Activated naive CD4-positive, alpha-beta T cell treated with Interleukin-2 at 50 U/mL for 16 hours (primary cell): ENCODE measurements at regions not wholly inside any gene's neighbourhood (a gene's known extent, or its start where the extent isn't known, plus 50 kb on each side); places are given as distances from the start of the nearest gene placed in this dataset.

ENCODE experiments used
- DNase-seq: peaks from one replicate; pipeline ENCODE4 v3.0.0-alpha.2; 2020

DNA sequence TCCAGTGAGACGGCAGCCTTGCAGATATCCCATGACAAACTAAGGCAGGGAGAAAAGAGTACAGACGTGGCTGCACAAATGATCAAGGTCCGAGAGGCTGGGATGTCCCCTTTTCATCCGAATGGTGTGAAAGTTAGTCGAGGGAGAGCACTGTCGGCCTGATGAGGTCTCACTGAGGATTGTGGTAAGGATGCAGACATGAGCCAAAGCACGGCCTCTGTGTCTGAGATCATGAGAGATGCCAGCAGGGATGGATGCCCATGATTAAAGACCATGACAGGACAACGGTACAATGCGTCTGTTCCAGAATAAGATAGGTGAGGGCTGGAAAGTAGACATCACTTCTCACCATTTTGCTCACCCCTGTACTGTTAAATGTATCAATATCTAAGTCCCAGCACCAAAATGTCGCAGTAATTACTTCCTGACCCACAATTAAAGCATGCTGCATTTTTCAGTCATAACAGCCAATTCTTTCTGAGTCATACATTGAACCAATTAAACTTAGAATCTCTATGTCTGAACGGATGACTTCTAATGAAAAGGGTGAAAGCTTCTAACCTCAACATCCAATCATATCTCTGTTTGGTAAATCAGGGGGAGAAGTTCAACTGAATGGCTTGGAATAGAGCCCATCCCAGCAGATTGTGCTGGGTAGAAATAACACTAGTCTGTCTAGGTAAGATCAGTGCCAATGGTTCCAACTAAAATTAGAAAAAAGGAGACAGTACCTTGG, 249.6 kb upstream of the SOX5 start:
- no peak for DNase-seq

DNA sequence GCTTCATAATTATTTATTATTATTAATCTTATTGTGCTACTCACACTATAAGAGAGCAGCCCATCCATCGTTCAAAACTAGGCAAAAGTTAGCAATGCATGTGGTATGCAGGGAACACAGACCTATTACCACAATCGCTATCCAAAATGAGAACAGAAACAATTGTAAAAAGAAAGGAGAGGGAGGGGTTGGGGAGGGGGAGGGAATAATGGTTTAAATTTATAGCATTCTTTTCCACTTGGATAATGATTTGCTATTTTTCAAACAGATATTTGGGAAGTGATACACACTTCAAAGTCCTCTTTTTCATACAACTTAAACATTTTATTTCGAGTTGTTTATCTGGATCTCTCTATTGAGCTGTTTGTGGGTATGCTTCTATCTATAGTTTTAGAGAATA, 248.6 kb upstream of the SOX5 start:
- DNase-seq = no peak

DNA sequence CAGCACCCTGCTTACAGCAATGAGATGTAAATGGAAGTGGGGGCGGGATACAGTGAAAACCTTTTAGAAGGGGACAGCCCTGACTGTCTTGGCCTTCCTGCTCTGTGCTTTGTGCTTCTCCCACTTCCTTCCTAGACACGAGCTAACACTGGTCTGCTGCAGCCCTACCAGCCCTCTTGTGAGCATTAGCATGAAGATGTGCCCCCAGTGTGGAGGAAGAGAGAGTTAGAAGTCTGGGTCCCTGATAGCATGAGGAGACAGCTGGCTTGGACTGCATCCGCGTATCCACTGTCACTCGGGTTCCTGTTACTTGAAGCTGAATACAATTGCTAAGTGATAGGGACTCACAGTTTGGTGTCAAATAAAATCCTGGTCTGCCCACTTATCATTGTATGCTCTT, 248.1 kb upstream of the SOX5 start:
- DNase-seq = no peak

DNA sequence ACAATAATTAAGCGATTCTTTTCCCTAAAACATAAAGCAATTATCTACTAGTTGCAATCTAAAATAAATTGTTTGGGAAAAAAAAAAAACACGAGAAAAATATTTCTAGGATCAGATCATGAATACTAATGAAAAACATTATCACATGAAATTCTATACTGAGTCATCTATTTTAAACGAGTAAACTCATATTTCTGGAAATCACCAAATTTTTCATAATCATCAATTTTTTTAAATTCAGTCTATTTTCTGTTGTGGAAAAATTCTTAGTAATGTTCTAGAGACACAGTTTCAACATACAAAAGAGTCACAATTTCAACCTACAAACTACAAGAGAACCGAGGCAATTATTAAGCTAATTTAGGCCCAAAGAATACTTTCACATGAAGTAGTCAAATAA, 245.6 kb upstream of the SOX5 start:
- DNase-seq = no peak

DNA sequence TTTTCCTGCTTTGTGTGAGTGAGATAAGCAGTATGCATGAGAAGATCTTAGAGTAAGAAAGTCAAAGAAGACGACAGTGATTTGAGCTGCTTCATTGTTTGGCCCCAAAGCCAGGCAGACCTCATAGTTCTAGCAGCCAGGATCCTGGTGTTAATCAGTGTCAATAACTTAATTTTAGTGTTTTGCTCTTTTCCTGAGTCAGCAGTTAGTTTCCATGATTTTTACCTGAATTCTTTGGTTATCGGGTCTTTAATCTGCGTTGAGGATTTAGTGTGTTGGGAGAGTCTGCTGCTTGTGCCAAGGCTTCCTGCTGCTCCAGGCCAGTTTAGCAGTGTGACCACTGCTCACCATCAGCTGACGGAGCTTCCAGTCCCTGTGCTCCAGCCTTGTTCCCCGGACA, 241.6 kb upstream of the SOX5 start:
- no peak for DNase-seq

DNA sequence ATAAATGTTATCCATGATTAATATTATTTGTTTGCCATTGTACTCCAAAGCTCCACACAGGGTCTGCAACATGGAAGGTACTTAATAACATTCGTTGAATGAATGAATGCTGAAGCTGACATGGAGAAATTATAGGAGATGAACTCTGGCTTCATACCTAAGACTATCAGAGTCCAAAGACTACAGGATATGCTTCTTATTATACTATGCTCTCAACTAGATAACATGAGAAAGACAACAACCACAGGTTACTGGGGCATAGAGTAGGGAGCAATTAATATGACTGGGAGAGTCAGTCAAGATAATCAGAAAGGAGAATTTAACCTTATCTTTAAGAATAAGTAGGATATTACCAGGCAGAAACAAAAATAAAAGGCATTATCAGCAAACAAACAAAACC, 236.3 kb upstream of the SOX5 start:
- DNase-seq = no peak

DNA sequence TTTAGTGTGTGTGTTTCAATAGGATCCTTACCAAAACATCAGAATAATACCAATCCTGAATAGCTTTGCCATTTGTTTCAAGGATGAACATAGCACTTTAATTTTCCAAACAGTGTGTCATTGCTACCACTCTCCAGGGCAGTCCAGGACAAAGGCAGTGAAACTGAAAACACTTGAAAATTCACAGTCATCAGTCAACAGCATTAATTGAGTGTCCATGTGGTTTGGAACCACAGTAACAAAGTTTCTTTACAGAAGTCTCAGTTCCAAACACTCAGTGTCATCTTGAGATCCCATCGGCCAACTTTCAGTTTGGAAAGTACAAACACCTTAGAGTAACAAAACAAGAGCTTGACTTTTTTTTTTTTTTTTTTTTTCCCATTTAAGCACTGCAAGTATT, 228.4 kb upstream of the SOX5 start:
- DNase-seq = no peak

DNA sequence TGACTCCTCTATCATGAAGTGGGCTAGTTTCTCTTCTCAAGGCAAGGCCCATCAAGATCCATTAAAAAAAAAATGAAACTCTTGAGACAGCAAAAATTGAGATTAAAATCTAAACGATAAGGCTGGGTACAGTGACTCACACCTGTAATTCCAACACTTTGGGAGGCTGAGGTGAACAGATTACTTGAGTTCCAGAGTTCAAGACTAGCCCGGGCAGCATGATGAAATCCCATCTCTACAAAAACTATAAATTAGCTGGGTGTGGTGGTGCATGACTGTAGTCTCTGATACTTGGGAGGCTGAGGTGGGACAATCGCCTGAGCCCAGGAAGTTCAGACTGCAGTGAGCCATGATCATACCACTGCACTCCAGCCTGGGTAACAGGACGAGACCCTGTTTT, 226.5 kb upstream of the SOX5 start:
- DNase-seq = no peak

DNA sequence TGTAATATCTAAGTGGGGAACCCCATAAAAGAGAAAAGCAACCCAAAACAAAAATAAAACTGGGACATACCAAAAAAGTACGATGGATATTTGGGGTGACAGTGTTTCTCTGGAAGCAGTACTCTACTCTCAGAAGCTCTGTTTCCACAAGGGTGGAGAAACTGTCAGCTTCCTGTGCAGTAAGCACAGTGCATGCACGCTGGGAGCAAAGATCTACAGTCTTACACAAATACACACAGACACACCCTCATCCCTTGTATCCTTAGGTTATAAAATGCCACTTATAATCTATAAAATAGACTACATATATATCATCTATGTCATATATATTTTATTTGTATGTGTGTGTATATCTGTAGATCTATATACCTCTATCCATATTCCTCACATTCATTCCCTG, 225.8 kb upstream of the SOX5 start:
- no peak for DNase-seq

DNA sequence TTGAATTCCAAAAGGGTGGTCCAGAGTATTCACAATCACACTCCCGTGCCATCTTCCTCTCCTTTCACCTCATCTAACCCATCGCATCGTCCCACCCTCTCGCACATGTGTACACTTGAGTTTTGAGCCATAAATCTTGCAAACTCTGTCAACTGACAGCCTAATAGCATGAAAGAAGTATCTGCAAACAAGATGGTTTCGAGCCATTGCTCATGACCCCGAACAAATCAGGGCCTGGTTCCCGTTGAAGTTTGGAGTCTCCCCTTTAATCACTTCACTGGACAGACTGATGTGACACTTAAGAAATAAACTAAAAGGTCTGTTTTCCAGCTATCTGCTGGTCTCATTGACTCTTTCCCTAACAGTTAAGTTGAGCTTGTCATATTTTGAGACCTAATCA, 223.6 kb upstream of the SOX5 start:
- DNase-seq = no peak

DNA sequence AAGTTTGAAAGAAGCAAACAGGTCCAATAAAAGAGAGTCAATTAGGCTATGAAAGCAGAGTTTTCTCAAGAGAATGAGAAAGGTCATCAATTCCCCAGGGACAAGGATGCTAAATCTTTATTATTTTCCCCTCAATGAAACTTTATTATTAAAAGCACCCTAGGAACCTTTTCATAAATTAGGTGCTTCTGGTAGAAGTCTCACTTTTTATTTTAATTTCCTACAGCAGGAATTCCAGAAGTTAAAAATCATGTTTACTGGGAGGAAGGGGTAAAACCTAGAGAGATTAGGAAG, 223.2 kb upstream of the SOX5 start:
- DNase-seq = no peak

DNA sequence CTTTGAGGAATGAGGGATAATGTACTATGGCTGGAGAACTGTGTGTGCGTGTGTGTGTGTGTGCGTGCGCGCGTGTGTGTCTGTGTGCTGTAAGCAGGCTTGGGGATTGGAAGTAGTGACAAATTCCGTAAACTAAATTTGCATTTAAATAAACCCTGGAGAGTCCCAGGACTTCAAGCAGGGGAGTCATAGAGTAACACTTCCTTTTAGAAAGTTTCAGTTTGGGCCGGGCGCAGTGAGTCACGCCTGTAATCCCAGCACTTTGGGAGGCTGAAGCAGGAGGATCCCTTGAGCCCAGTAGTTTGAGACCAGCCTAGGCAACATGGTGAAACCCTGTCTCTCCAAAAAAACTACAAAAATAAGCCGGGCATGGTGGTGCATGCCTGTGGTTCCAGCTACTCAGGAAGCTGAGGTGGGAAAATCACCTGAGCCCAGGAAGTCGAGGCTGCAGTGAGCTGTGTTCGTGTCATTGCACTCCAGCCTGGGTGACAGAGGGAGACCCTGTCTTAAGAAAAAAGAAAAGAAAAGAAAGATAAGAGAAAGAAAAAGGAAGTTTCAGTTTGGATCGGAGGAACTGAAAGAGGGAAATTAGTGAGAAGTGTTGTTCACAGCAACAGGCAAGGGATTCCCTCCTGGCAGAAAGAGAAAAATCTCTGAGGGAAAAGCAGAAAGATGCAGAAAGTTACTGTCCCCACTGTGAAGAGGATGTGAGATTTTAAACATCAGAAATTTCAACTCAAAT, 222.7 kb upstream of the SOX5 start:
- no peak for DNase-seq

DNA sequence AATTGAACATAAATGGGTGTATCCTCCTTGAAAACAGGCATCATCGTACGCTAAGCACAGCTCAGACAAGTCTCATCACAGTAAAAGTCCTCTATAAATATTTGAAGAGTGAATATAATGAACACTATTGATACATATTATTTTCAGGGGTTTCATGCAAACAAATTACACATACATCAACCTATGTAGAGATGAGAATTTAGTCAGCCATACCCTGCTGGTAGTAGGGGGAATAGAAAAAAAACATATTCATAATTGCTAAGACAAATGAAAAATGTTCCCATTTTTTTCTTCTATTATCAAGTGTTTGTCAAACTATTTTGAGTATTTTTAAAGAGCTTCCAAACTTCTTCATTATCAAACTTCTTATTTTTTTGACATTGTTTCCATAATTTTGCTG, 205.6 kb upstream of the SOX5 start:
- no peak for DNase-seq

DNA sequence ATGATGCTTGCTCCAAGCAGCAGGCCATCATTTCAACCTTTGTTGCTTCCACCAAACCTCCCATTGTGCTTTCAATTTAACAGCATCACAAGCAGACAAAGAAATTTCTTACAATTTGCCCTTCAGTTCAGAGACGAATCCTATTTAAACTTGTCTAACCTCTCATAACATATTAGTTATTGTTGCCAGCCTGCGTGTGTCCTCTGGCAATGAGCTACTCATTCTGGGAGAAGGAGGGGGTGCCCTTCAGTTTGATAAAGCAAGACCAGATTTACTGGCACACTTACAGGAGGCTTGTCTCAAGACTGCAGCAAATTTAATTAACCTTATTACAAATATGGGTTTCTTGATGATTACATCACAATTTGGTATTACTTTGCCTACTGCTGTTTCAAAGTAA, 203.6 kb upstream of the SOX5 start:
- DNase-seq = no peak

DNA sequence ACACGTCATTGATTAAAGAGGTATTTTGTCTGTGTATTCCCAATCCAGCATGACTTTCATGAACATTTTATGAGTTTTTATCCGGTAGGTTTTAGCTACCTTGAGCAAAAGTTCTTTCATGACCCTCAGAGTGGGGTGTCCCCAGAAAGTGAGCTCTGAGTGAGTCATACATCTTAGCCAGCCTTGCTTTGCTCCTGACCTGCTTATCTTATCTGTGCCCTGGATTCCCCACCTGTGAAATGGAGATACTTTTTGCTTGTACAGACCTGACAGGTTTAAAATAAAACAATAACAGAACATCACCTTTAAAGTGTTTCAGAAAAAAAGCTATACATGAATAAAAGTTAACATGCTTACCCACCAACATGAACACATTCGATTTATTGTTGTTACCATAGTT, 202.8 kb upstream of the SOX5 start:
- no peak for DNase-seq

DNA sequence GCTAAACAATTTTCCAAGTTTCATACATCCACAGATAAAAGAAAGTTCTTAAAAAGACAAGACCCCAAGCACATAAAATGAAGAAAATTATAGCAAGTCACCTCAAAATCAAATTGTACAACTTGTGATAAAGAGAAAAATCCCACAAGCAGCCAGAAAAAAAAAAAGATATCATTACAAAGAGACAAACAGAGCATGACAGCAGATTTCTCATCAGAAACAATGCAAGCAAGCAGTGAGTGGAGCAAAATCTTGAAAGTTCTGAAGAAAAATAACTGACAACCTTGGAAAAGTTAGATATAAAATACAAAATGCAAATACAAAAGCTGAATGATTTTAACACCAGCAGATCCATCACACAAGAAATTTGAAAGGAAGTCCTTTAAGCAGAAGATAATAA, 194.5 kb upstream of the SOX5 start:
- DNase-seq = no peak

DNA sequence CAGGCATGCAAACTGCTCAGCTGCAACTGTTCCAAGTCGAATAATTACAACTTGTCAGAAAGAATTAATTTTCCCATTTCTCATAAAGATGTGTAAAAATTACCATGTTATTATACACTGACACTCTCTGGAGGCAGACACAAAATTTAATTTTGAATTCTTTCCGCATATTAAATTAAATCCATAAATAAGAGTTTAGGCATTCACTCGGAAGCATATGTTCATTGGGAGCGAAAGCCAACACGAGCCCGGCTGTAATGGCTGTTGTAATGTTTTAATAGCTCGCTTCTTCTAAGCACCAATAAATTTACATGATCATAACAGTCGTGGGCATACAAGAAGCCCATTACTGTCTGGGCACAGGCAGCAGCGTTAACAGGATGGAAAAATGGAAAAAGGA, 189.6 kb upstream of the SOX5 start:
- no peak for DNase-seq

DNA sequence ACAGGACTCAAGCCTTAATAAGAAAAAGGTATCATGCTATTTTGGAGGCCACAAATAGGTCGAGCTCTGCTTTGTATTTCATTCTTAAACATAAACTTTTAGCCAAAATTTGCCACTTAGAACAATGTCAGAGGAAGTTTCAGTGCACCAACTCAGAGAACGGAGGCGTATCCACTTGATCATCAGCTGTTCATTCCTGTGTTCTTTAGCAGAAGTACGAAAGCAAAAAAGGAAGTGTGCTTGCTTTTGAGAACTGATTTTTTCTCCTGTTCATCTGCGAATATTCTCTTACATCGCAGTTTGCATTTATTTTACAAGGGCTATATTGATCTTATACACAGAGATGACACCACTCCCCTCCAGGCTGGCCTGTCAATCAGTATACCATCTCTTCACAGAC, 188.6 kb upstream of the SOX5 start:
- no peak for DNase-seq

DNA sequence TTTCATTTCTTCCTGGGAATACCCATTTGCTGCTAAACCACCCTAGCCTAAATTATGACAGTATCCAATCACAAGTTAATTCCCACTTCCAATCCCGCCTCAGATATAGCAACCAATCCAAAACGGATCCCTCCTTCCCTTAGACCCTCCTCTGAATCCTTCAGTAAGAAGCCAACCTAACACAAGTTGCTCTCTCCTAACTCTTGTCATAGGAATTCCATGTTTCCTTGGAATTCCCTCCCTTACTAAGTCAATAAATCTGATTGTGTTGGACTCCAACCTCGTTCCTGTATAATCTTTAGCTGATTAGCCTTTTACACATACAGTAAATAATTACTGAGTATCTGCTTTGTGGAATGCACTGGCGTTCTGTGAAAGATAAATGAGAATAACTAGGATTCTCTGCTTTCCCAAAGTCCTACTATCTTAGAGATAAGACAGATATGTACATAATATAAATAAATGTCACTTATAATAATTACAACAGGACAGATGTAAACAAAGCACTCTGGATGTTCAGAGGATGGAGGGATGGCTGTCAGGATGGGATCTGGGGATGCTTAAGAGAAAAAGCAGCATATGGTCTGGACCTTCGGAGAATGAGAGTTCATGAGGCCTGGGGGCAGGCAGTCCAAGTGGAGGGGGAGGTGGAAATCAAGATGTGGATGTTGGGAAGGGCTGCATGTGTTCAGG, 185.8 kb upstream of the SOX5 start:
- DNase-seq = no peak

DNA sequence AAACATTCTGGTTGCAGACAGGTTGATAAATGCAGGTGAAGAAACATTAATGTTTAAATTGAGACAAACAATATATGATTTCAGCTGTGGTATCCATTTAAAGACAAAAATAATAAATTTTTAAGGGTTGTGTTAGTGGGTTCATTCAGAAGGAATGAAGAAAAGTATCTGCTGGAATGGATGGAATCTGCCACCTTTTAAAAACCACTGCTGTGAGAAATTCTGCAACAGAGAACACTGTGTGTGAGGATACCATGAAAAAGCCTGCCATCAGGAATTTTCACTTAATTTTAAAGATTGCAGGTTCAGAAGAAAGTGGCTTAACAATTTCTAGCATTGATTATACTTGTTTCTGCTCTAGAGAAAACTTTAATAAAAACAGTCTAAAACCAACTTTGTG, 184.6 kb upstream of the SOX5 start:
- no peak for DNase-seq

DNA sequence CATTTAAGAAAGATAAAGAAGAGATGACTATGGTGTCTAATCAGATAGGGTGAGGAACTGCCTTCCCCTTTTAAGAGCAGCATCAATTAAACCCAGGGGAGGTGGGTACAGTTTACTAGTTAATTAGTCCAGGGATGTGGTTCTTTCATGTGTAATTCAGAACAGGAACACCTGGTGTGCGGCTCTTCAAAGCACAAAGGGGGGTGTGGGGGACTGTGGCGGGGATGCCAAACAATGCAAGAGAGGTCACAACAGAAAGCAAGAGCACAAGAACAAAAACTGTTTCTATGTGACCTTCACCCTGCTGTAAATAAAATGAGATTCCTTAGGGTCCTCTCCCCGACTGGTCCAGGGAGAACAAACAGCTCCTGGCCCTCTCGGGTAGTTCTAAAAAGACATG, 183.9 kb upstream of the SOX5 start:
- no peak for DNase-seq

DNA sequence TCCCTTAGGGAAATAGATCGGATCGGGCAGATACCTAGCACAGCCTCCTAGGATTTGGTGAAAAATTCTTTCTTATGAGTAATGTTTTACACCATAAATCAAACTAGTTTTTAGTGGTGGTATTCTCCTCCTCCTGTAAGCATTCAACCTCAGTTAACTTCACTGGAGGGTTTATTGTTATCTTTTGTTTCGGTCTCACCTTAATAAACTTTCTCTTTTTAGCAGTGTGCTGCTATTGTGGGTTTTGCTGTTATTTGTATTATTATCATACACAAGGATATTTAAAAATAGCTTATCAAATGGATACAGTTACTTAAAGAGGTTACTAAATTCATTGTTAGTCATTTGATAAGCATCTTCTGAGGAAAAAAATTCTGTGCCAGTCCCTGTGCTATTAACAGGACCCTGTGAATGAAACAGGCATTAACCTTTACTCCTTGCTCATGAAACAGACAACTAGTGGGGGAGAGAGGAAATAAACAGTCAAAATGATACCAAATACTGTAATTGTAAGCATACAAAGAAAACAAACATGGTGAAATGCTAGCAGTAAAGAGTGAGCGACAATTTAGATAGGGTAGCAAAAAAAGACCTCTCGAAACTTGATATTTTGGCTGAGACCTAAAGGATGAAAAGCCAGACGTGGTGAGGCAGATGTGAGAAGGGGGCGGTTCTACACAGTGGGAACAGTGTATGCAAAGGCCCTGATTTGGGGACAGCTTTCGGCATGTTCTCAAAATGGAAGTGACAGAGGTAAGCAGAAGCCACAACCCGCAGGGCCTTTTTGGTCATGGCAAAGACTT, 178.7 kb upstream of the SOX5 start:
- no peak for DNase-seq

DNA sequence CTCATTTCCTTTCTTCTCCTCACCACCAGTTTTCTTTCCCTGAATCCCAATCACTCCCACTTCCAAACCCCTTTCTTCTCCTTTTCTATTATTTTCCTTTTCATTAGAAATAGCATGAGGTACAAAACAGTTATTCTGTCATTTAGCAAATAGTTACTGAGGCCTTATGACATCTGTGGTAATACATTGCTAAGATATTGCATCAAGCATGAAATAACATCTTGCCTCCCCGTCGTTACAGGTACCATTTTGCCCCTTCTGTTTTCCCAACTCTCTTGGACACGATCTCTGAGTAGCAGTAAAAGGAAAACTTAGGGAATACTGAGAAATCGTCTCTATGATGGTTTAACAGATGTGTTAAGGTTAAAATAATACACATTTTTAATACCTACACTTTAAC, 175.8 kb upstream of the SOX5 start:
- DNase-seq = no peak

DNA sequence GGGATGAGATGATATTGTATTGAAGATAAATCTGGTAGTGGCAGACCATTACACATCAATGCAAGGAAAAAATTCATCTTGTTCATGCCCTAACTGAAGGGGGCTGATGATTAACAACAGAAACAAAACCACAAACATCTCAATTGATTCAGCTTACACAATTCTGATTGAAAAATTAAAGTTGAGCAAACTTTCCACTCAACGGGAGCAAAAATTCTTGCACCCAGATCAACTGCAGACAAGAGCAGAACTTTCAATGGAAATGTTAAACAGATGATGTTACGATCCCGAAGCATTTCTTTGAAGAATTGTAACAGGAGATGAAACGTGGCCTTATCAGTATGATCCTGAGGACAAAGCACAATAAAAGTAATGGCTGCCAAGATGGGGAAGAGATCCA, 172.4 kb upstream of the SOX5 start:
- no peak for DNase-seq
